Suppressor macrophage (primary cell): ENCODE measurements at regions not wholly inside any gene's neighbourhood (a gene's known extent, or its start where the extent isn't known, plus 50 kb on each side); places are given as distances from the start of the nearest gene placed in this dataset.

Experiments used
- DNase-seq, 4 experiments: peaks; one replicate each; pipeline ENCODE4 v3.0.0-alpha.2; 2020 to 2022

DNA sequence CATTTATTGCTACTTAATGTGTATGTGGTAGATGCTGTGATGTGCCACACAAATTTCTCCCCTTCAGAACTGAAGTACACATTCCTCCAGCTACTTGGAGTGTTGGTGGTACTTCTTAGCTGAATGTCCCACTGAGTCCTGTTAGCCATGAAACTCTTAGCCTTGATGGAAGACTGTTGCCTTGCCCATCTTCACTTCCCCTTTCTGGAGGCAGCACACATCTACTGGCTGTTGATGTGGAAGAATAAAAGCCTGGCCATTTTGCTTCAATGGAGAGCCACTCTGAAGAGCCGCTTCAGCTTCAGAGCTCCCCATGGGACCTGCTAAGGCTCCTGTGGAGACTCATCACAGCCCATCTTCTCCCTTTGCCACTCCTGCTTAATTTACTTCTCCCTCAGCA is 157.7 kb upstream of the PITX2 start:
- no peak for DNase-seq

GRCh38 chr4:110781944-110782343 is 159.1 kb upstream of the PITX2 start:
- DNase-seq: no peak

GRCh38 chr4:110787109-110787508 is 164.2 kb upstream of the PITX2 start:
- DNase-seq: no peak

- DNase-seq: no peak
These were observed 164.8 kb upstream of the PITX2 start for GRCh38 chr4:110787707-110788106.

DNA sequence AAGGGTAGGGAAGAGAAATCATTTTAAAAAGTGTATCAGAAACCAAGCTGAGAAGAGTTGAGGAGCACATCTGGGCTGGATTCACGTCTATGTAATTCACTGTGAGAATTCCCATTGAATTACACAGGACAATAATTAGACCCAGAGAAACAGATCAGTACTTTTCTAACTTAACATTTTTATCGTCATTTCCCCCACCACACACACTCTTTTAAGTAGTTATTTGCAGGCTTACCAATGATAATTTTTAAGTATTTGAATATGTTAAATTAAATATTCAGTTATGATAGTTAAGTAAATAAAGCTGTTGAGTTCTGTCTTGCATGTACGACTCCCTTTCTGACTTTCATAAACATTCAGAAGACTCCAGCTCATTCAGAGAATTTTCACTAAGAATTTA is 165.4 kb upstream of the PITX2 start:
- no peak for DNase-seq

GRCh38 chr4:110792036-110792435 is 169.2 kb upstream of the PITX2 start:
- DNase-seq: no peak

GRCh38 chr4:110793381-110793801 is 170.5 kb upstream of the PITX2 start:
- DNase-seq: no peak

DNA sequence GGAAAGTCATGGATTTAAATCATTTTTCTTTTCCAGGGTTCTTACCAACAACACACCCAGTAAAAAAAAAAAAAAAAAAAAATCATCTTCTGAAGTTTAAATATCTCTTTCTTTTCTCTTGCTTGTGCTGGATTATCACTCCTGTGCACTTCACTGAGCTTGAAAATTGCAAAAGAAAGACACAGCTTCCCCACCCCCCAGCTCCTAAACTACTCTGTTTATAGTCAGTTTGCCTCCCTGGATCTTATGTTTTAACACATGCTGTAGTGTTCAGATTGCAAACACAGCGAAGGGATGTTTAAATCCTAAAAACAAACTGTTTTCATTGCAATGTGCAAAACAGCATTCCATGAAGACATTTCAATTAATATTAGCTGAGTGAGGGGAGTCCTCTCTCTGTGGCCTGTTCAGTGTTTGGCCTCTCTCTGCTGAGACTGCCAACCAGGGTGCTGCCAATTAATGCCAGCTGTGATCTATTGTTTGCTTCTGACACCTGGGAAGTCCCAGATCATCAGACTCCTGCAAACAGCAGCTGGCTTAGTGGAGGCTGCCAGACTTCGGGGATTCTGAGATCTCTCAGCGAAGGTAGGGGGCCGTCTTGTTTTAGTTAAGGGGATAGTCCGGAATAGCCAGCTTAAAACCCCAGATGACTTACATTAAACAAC is 171.1 kb upstream of the PITX2 start:
- no peak for DNase-seq

- DNase-seq: no peak
These were observed 173.1 kb upstream of the PITX2 start for GRCh38 chr4:110795971-110796370.

- no peak for DNase-seq
These were observed 174.6 kb upstream of the PITX2 start for GRCh38 chr4:110797486-110797885.

- DNase-seq: no peak
These were observed 175.8 kb upstream of the PITX2 start for GRCh38 chr4:110798687-110799086.

- no peak for DNase-seq
These were observed 176.3 kb upstream of the PITX2 start for GRCh38 chr4:110799211-110799610.

DNA sequence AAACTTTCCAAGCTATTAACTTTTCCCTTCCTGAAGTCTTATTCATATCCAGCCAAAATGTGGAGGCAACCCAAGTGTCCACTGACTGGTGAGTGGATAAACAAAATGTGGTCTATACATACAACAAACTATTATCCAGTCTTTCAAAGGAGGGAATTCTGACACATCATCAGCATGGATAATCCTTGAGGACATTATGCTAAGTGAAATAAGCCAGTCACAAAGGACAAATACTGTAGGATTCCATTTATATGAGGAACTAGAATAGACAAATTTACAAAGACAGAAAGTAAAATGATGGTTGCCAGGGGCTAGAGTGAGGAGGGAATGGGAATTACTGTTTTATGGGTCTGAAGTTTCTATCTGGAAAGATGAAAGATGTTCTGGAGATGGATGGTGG is 178.7 kb upstream of the PITX2 start:
- DNase-seq: no peak

- no peak for DNase-seq
These were observed 185.5 kb upstream of the PITX2 start for GRCh38 chr4:110808351-110808878.

- DNase-seq: no peak
These were observed 193.1 kb upstream of the PITX2 start for GRCh38 chr4:110815950-110816349.

GRCh38 chr4:110816367-110816766 is 193.5 kb upstream of the PITX2 start:
- no peak for DNase-seq

DNA sequence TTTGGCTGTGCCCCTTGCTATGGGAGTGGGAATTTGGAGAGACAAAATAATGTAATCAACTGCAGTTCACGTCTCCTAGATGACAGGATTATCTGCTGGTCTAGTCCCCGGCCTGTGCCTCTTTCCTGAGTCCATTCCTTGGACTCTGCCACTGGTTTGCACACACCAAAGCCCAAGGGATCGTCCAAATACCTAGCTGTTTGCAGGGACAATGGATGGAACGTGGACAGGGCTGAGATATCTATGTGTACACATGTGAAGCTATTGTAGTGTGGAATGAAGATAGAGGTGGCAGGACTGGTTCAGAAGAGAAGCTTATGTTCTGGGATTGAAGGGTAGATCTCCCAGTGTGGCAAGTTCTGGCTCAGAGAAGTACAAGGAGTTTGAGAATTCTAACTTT is 198.3 kb upstream of the PITX2 start:
- no peak for DNase-seq

DNA sequence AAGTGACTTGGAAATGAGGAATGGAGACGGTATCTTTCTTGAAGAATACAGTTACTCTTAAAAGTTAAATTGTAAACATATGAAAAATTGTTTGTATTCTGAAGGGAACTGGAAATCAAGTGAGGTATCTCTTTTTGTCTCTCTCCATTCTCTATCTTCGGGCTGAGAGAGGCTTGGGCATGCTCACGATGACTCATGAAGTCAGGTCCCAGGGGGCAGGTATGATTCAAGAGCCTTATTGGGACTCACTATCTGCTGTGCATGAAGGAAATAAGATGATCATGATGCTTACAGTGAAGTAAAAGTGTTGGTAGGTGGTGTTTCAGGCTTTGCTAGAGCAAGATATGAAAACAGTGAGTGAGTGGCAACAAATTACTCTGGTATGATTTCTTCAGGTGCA is 200.4 kb upstream of the PITX2 start:
- no peak for DNase-seq

GRCh38 chr4:110824344-110824743 is 201.5 kb upstream of the PITX2 start:
- DNase-seq: no peak

DNA sequence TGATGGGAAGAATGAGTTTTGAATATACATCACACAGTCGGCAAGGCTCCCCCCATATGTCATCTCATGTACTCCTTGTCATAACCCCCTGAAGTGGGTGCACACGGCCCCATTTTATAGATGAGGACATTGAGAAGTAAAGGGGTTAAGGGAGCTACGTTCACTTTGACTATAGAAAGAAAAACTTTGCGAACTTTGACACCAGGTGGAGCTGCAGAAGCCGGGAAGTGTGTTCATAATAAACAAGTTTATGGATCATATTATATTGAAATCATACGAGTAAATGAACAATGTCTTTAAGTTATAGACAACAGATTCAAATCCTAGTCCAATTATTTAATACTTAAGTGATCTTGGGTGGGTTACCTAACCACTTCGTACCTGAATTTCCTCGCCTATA is 203.8 kb upstream of the PITX2 start:
- DNase-seq: no peak

DNA sequence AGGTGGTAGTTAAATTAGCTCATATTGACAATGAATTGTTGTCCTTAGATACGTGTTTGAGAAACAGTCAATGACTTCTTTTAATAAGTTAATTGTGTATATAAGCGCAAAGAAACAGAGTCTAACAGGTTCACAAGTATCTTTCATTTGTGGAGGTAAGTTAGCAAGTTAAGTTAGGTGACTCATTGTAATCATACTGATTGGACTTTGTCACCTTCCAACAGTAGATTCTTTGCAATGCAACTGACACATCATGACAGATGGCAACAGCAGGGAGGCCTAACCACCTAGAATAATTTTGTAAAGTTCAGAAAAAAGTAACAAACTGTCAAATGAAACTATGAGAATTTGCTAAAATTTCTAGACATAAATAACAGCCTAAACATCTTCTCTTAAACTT is 207.6 kb upstream of the PITX2 start:
- DNase-seq: no peak

GRCh38 chr4:110837896-110838450 is 215.1 kb upstream of the PITX2 start:
- DNase-seq: no peak

DNA sequence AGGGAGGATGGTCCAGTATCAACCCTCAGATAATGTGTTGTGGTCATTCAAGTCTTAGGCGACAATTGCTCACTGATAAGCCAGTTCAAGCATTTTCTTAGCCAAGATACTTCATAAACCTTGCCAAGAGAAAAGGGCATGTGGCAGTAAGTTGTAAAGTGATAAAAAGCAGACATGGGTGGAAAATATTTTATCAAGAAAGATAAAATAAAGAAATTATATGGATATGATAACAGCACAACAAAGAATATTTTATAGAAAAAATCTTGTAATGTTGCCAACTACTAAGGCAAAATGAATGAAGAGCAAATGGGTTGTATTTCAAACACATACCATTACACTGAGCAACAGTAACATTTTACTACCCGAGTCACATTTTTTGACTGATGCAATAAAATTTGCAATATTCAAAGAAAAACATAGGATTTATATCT is 217.4 kb upstream of the PITX2 start:
- no peak for DNase-seq

- no peak for DNase-seq
These were observed 225.9 kb upstream of the PITX2 start for GRCh38 chr4:110848787-110849186.

DNA sequence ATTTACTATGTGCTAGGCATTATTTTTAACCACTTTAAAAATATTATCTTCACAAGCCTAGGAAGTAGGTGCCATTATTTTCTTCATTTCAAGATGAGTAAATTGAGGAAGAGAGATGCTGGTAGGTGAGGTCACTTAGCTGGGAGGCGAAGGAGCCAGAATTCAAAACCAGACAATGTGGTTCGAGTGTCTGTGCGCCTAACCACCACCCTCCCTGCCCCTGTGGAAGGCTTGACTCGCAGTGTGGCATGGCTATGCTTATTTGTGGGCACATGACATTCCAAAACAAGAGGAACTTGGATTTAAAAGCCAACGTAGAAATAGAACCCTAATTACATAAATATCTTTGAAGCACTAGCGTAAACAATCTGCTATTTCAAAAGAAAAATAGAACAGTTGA is 226.6 kb upstream of the PITX2 start:
- no peak for DNase-seq
